Colonic mucosa (tissue), 4 donors: ENCODE measurements at regions not wholly inside any gene's neighbourhood (a gene's known extent, or its start where the extent isn't known, plus 50 kb on each side); places are given as distances from the start of the nearest gene placed in this dataset.

Experiments used
- DNase-seq: peaks from one replicate; pipeline ENCODE4 v3.0.0-alpha.2; 2020
- H3K27ac ChIP-seq: fragments of 200-600 bp; one replicate; pipeline ENCODE4 v1.8.0; 2021
- H3K27me3 ChIP-seq: fragments of 200-600 bp; one replicate; pipeline ENCODE4 v1.8.0; 2021
- H3K36me3 ChIP-seq: fragments of 200-600 bp; one replicate; pipeline ENCODE4 v1.8.0; 2021
- H3K4me1 ChIP-seq: fragments of 200-600 bp; one replicate; pipeline ENCODE4 v1.8.0; 2021; ENCODE audit warnings: mild to moderate bottlenecking
- H3K4me3 ChIP-seq: fragments of 200-600 bp; one replicate; pipeline ENCODE4 v1.8.0; 2021
- H3K9ac ChIP-seq, 2 donors: one replicate each; pipeline ENCODE4 v1.7.0; 2013; ENCODE audit warnings: control low read depth in 2 of 2, low read depth in 2 of 2, low read length in 2 of 2
- H3K9me3 ChIP-seq: fragments of 200-600 bp; one replicate; pipeline ENCODE4 v1.8.0; 2021
- intact Hi-C: fragments of 100-400 bp; cut with DNase I; formaldehyde crosslinking; loops from one replicate; pipeline ENCODE4 v1.14.1; 2022
- TF ChIP-seq, protein P1 (sequence below): fragments of 200-600 bp; IDR thresholded peaks from one replicate; pipeline ENCODE4 v1.8.0; 2022; ENCODE audit warnings: antibody characterized with exemption, mild to moderate bottlenecking
- donor health status: healthy.
- donor health status: DM: no; HTN: no; CAD: no.
- donor health status: DM: no; HTN: no; CAD: no.

DNA sequence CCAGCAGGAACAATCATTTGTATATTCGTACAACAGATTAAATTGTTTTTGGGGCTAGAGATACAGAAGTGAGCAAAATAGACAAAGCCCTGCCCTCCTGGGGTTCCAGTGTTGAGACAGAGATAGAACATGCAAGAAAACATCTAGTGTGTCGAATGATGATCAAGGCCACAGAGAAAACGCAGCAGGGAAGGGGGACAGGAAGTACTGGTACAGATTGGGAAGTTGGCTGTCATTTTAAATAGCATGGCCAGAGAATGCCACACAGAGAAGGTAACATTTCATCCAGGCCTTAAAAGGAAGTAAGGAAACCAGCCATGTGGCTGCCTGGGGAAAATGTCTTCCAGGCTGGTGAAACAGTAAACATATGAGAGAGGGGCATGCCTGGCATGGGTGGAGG lies 202.6 kb upstream of the MYLIP start:
- intact Hi-C loops = no loop called here
- Histone ChIP-seq H3K27ac (no peak overlapping the region), H3K4me3 (no peak overlapping the region), H3K27me3 (no peaks in the 10 kb centered on the region), H3K9ac (no peak overlapping the region), H3K36me3 (no peaks in the 10 kb centered on the region), H3K4me1 (no peaks in the 10 kb centered on the region), H3K9me3 (no peaks in the 10 kb centered on the region)
- TF ChIP-seq, protein P1, sequence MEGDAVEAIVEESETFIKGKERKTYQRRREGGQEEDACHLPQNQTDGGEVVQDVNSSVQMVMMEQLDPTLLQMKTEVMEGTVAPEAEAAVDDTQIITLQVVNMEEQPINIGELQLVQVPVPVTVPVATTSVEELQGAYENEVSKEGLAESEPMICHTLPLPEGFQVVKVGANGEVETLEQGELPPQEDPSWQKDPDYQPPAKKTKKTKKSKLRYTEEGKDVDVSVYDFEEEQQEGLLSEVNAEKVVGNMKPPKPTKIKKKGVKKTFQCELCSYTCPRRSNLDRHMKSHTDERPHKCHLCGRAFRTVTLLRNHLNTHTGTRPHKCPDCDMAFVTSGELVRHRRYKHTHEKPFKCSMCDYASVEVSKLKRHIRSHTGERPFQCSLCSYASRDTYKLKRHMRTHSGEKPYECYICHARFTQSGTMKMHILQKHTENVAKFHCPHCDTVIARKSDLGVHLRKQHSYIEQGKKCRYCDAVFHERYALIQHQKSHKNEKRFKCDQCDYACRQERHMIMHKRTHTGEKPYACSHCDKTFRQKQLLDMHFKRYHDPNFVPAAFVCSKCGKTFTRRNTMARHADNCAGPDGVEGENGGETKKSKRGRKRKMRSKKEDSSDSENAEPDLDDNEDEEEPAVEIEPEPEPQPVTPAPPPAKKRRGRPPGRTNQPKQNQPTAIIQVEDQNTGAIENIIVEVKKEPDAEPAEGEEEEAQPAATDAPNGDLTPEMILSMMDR = no peak
- DNase-seq = no peak

DNA sequence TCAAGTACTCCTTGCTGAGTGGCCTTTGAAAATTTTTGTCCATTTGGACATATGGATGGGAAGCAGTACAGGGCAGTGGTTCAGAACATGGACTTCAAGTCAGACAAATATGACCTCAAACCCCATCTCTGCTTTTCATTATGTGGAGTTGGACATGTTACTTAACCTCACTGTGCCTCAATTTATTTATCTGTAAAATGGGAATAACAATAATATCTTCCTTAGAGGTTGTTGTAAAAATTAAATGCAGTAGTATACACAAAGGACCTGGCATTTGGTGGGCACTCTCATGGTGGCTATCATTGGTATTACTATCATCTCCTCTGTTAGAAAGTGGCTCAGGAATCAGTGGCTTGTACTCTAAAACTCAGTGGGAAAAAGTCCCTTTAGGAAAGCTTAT lies 204.0 kb upstream of the MYLIP start:
- Histone ChIP-seq H3K4me3 (no peak overlapping the region), H3K9ac (no peak overlapping the region), H3K27me3 (no peaks in the 10 kb centered on the region), H3K27ac (no peak overlapping the region), H3K4me1 (no peaks in the 10 kb centered on the region), H3K36me3 (no peaks in the 10 kb centered on the region), H3K9me3 (no peaks in the 10 kb centered on the region)
- intact Hi-C loops = no loop called here
- TF ChIP-seq, protein P1 = no peak
- DNase-seq = no peak

- no peak for DNase-seq
- no peaks in the 10 kb centered on the region for H3K4me1 ChIP-seq
- H3K36me3 ChIP-seq = no peaks in the 10 kb centered on the region
- H3K4me3 ChIP-seq = no peak overlapping the region
- no peaks in the 10 kb centered on the region for H3K27me3 ChIP-seq
- H3K27ac ChIP-seq = no peak overlapping the region
- H3K9me3 ChIP-seq = no peaks in the 10 kb centered on the region
- TF ChIP-seq, protein P1 = no peak
- intact Hi-C loops = no loop called here
- H3K9ac ChIP-seq = no peak overlapping the region
Observed at GRCh38 chr6:15922510-15923250, 206.2 kb upstream of the MYLIP start.

- TF ChIP-seq, protein P1 = no peak
- DNase-seq = no peak
- Histone ChIP-seq H3K9me3 (no peaks in the 10 kb centered on the region), H3K9ac (no peak overlapping the region), H3K4me1 (no peaks in the 10 kb centered on the region), H3K27me3 (no peaks in the 10 kb centered on the region), H3K4me3 (no peak overlapping the region), H3K27ac (no peak overlapping the region), H3K36me3 (no peaks in the 10 kb centered on the region)
- intact Hi-C loops = no loop called here
Observed at GRCh38 chr6:15921243-15921642, 207.6 kb upstream of the MYLIP start.

DNA sequence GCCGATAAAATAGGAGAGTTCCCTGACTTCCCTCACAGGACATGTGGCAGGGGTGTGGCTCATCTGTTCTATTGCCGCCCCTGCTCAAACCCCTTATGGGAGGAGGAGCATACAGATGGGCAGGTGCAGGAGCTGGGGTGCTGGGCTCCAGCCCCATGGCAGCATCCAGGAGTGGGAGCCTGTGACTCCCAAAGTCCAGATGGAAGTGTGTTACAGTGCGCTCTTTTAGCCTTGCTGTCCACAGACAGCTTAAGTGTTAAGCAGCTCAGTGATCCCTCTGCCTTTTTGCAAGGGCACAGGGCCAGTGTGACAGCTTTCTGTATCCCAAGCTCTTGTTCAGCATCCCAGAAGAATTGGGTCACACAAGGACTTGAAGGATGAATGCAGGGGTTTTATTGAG lies 212.3 kb upstream of the MYLIP start:
- TF ChIP-seq, protein P1 = no peak
- Histone ChIP-seq H3K27ac (no peak overlapping the region), H3K9me3 (no peaks in the 10 kb centered on the region), H3K27me3 (no peaks in the 10 kb centered on the region), H3K4me3 (no peak overlapping the region), H3K9ac (no peak overlapping the region), H3K4me1 (no peaks in the 10 kb centered on the region), H3K36me3 (no peaks in the 10 kb centered on the region)
- no peak for DNase-seq
- intact Hi-C loops = no loop called here
